HT-29 (cell line): ENCODE measurements at regions not wholly inside any gene's neighbourhood (a gene's known extent, or its start where the extent isn't known, plus 50 kb on each side); places are given as distances from the start of the nearest gene placed in this dataset.
A peak's percentile ranks its signal among the peaks of the same experiment; 100 is the strongest.

ENCODE experiments used
- DNase-seq: peaks from one replicate; pipeline ENCODE4 v3.0.0-alpha.2; 2015; ENCODE audit warnings: low spot score

DNA sequence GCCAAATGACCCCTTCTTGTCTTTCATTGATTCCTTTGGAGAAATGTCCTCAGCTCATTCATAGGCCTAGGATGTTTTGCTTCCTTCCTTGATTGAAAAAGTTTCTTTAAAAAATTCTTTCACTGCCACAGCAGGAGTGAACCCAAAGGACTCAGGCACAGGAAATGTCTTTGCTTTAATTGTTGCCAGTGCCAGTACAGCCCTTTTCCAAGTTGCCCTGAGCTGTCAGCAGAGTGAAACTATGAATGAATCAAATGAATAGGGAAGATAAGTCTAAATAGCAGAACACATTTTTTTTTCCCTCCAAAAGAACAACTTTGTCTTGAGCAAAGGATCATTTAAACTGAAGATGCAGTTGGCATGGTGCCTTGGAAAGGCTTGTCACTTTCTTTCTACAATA, 63.8 kb upstream of the SLC4A4 start:
- DNase-seq = no peak

DNA sequence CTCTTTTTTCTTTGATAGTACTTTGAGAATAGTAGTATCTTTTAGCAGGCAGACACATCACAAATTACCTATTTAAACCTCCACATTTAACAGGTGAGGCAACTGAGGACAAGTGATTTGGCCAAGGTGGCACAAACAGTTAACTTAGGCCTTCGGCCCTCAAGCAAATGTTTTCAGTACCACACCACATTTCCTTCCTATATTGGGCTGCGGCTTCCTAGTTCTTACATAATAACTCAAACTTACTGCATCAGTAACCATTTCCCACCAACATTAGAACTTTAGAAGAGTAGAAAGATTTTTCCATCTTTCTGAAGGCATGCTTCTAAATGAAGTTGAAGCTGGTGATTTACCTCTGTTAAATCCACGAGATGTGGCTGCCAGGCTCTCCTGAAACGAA, 63.2 kb upstream of the SLC4A4 start:
- DNase-seq = no peak

DNA sequence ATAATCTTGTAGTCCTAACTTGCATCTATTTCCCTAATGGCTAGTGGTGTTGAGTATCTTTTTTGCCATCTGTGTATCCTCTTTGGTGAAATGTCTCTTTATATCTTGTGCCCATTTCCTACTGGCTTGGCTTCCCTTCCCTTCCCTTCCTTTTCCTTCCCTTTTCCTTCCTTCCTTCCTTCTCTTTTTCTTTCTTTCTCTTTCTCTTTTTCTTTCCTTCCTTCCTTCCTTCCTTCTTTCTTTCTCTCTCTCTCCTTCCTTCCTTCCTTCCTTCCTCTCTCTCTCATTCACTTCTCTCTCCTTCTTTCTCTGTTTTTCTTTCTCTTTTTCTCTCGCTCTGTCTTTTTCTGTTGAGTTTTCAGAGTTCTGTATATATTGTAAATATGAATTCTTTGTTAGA, 61.5 kb upstream of the SLC4A4 start:
- DNase-seq = no peak

DNA sequence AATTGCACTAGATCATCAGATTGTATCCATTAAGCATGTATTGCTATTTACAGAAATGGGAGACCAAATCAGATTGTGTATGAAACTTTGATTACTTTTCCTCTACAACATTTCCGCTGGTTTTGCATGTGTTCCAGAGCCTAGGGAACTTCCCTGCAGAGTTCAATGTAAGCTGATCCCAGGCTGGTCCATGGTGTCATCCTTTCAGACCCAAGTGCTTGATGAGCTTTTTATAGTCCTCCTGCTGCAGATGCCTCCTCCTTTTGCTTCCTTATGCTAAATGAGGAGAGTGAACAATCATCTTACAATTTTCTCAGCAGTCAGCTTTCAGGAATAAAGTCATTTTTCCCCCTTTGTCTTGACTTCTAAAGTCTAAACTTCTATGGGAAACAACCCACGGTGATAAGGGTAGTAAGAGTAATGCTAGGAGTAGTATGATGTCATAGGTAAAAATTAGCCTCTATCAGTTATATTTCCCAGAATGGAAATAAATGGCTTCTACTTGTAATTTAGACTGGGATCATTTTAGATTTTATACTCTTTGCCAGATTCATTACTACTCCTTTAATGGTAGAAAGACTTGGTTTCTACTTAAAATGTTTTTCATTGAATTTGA, 55.1 kb upstream of the SLC4A4 start:
- no peak for DNase-seq

DNA sequence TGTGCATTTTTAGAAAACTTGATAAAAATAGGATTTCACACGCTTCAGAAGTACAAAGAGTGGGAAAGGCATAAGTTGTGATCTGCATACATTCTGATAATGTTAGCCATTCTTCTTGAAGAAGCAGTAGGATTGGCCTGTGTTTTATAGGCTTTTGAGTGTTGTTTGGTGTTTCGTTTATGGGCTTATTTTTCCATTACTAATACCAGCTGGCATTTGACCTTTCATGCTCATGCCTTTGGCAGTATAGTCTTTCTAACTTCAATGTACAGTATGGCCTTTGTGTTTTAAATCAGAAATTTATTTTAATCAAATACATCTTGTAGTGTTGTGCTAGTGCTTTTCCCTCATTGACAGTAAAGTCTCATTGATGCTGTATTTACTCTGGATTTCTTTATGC, 51.5 kb upstream of the SLC4A4 start:
- peak; percentile 26 for DNase-seq

DNA sequence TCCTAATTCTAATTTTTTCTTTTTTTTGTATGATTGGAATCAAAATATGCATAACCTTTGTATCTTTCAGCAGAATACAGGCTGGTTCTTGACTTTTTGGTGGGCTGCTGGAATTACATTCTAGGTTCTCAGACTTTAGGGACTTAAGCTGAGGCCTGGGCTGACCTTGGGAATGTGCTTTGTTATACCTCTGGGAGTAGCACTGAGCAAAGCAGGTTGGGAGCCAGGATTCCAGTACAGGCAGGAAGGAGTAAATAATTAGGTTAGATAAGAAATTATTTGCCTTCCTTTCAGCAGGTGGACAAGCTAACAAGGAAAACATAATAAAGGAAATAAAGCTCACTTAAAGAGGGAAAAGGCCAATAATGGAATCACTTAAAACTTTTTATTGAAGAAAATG, 49.9 kb upstream of the SLC4A4 start:
- peak; percentile 56 for DNase-seq
